Sigmoid colon (tissue), 6 donors: ENCODE measurements at regions not wholly inside any gene's neighbourhood (a gene's known extent, or its start where the extent isn't known, plus 50 kb on each side); places are given as distances from the start of the nearest gene placed in this dataset.

ENCODE experiments used
- DNase-seq: peaks from one replicate; pipeline ENCODE4 v3.0.0-alpha.2; 2019
- H3K27ac ChIP-seq, 4 donors: fragments of 200-600 bp; sonication (generic); one replicate each; pipeline ENCODE4 v1.5.1; 2016 to 2019; ENCODE audit warnings: mild to moderate bottlenecking in 1 of 4
- H3K27me3 ChIP-seq, 3 donors: fragments of 200-600 bp; sonication (generic); one replicate each; pipeline ENCODE4 v1.5.1; 2019; ENCODE audit warnings: mild to moderate bottlenecking in 1 of 3
- H3K36me3 ChIP-seq, 4 donors: fragments of 200-600 bp; sonication (generic); one replicate each; pipeline ENCODE4 v1.5.1; 2016 to 2019
- H3K4me1 ChIP-seq, 4 donors: fragments of 200-600 bp; sonication (generic); one replicate each; pipeline ENCODE4 v1.5.1; 2017 to 2019
- H3K4me3 ChIP-seq, 4 donors: fragments of 200-600 bp; sonication (generic); one replicate each; pipeline ENCODE4 v1.5.1; 2017 to 2019; ENCODE audit warnings: mild to moderate bottlenecking in 2 of 4, moderate library complexity in 1 of 4
- H3K9me3 ChIP-seq, 4 donors: fragments of 200-600 bp in 3 of 4; sonication (generic) in 3 of 4; one replicate each; pipeline versions ENCODE4 v1.5.1 to v1.6.1; 2013 to 2019
- EP300 ChIP-seq, 4 donors: sonication (generic); formaldehyde crosslinking; IDR thresholded peaks; one replicate each; pipeline ENCODE4 v1.6.1; 2017; ENCODE audit warnings: antibody characterized with exemption in 4 of 4
- POLR2A ChIP-seq, 2 donors: fragments of 450-650 bp; IDR thresholded peaks; one replicate each; pipeline ENCODE4 v1.6.1; 2016; ENCODE audit warnings: antibody characterized with exemption in 2 of 2, mild to moderate bottlenecking in 2 of 2, moderate library complexity in 2 of 2
- POLR2AphosphoS5 ChIP-seq, 4 donors: sonication (generic); formaldehyde crosslinking; IDR thresholded peaks; one replicate each; pipeline ENCODE4 v1.6.1; 2017; ENCODE audit warnings: antibody characterized with exemption in 4 of 4
- WGBS, 2 donors: extraction: QIAGEN DNeasy Blood & Tissue Kit; methylation state at CpG; one replicate each; pipeline ENCODE4 v1.1.7; 2013; 5-methylcytosine and 5-hydroxymethylcytosine counted together
- intact Hi-C: fragments of 100-400 bp; cut with DNase I; formaldehyde crosslinking; loops from one replicate; pipeline ENCODE4 v1.15.1; 2023
- TF ChIP-seq, protein P1 (sequence below), 4 experiments: fragments of 450-650 bp in 3 of 4; fragments of 200-600 bp in 1 of 4; IDR thresholded peaks; one replicate each; pipeline ENCODE4 v1.5.1; 2016 to 2019; ENCODE audit warnings: antibody characterized with exemption in 4 of 4, mild to moderate bottlenecking in 3 of 4, moderate library complexity in 2 of 4
- donor health status: healthy with polysubstance abuse.
- donor health status: healthy.

DNA sequence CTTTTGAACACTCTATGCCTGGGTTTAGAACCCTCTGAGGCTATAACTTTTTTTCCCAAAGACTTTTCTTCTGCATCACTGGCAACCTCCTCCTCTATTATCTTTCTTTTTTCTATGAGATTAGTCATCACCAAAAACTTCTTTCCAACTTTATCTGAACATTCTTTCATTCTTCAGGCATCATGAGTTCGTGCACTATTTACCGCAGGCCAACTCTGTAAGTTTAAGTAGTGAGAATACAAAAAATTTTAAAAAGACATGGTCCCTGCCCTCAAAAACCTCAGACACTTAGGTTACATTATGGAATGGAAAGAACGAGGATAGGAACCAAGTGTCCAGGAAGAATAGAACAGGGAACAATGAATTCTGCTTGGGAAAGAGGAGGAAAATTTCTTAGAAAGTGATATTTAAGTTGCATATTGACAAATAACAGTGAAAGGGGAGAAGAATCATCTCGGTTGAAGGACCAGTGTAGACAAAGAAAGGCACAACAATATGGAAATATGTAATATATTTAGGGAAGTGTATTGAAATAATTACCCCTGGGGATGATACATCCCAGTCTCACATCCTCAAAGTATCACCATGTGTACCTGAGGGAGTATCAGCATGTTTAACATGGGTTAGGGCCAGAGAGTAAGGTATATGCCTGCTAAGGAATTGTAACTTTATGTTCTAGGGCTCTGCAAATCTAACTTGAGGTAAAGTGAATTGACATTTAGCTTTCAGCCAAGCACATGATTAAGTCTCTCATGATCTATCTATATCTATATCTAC lies 196.5 kb upstream of the NREP start:
- intact Hi-C loops = no loop called here
- 80 to 84% methylated on average over 4 of the region's 4 CpGs for WGBS, 2 donors
- Histone ChIP-seq H3K27me3 (no peaks in the 10 kb centered on the region), H3K27ac (no peak overlapping the region), H3K36me3 (no peaks in the 10 kb centered on the region), H3K4me1 (peaks cover 0 to 10% (median 1%) of the 10 kb centered on the region in 4 donors), H3K4me3 (no peak overlapping the region), H3K9me3 (no peaks in the 10 kb centered on the region)
- no peak for DNase-seq
- TF ChIP-seq EP300 (IDR thresholded peaks at IDR 0.05) (no peak), POLR2AphosphoS5 (IDR thresholded peaks at IDR 0.05) (no peak), POLR2A (IDR thresholded peaks at IDR 0.05) (no peak)
- TF ChIP-seq, protein P1, sequence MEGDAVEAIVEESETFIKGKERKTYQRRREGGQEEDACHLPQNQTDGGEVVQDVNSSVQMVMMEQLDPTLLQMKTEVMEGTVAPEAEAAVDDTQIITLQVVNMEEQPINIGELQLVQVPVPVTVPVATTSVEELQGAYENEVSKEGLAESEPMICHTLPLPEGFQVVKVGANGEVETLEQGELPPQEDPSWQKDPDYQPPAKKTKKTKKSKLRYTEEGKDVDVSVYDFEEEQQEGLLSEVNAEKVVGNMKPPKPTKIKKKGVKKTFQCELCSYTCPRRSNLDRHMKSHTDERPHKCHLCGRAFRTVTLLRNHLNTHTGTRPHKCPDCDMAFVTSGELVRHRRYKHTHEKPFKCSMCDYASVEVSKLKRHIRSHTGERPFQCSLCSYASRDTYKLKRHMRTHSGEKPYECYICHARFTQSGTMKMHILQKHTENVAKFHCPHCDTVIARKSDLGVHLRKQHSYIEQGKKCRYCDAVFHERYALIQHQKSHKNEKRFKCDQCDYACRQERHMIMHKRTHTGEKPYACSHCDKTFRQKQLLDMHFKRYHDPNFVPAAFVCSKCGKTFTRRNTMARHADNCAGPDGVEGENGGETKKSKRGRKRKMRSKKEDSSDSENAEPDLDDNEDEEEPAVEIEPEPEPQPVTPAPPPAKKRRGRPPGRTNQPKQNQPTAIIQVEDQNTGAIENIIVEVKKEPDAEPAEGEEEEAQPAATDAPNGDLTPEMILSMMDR (IDR thresholded peaks at IDR 0.05) = no peak

DNA sequence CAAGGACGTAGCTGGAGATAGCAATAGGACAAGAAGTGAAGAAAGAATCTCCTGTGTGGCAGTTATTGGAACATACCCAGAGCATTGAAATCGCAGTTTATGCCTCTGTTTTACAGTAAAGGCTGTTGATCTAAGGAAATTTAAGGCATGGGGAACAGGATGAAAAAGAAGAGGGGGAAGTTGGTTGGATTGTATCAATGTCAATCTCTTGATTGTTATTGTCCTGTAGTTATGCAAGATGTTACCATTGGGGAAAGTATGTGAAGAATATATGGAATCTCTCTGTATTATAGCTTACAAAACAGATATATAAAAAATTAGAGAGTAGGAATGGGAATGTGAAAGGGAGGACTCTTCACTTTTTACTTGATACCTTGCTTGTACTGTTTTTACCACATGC lies 195.6 kb upstream of the NREP start:
- Histone ChIP-seq H3K9me3 (no peaks in the 10 kb centered on the region), H3K27ac (no peak overlapping the region), H3K36me3 (no peaks in the 10 kb centered on the region), H3K27me3 (no peaks in the 10 kb centered on the region), H3K4me3 (no peak overlapping the region), H3K4me1 (peaks cover 0 to 10% (median 1%) of the 10 kb centered on the region in 4 donors)
- intact Hi-C loops = no loop called here
- WGBS, 2 donors = 81 to 87% methylated on average over 2 of the region's 2 CpGs
- no peak for DNase-seq
- no peak for TF ChIP-seq POLR2AphosphoS5 (IDR thresholded peaks at IDR 0.05)
- TF ChIP-seq POLR2A (IDR thresholded peaks at IDR 0.05) = no peak

DNA sequence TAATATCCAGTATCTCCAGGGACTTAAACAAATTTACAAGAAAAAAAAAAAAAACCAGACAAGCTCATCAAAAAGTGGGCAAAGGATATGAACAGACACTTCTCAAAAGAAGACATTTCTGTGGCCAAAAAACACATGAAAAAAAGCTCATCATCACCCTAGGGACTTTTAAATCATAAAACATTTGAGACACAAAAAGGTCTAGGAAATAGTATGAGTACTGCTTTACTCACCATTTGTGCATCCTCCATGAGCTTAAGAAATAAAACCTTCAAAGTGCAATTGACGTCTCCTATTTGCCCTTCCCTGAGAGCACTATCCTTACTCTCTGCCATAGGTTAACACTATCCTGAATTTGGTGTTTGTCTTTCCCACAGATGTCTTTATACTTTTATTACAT lies 193.7 kb upstream of the NREP start:
- WGBS, 2 donors = 21 to 84% methylated on average over 1 of the region's 1 CpG
- Histone ChIP-seq H3K27me3 (no peaks in the 10 kb centered on the region), H3K27ac (no peak overlapping the region), H3K4me1 (peaks cover 0 to 10% (median 1%) of the 10 kb centered on the region in 4 donors), H3K9me3 (no peaks in the 10 kb centered on the region), H3K4me3 (no peak overlapping the region), H3K36me3 (no peaks in the 10 kb centered on the region)
- intact Hi-C loops = no loop called here
- DNase-seq = no peak
- TF ChIP-seq EP300 (IDR thresholded peaks at IDR 0.05) = no peak
- TF ChIP-seq, protein P1 (IDR thresholded peaks at IDR 0.05) = no peak

DNA sequence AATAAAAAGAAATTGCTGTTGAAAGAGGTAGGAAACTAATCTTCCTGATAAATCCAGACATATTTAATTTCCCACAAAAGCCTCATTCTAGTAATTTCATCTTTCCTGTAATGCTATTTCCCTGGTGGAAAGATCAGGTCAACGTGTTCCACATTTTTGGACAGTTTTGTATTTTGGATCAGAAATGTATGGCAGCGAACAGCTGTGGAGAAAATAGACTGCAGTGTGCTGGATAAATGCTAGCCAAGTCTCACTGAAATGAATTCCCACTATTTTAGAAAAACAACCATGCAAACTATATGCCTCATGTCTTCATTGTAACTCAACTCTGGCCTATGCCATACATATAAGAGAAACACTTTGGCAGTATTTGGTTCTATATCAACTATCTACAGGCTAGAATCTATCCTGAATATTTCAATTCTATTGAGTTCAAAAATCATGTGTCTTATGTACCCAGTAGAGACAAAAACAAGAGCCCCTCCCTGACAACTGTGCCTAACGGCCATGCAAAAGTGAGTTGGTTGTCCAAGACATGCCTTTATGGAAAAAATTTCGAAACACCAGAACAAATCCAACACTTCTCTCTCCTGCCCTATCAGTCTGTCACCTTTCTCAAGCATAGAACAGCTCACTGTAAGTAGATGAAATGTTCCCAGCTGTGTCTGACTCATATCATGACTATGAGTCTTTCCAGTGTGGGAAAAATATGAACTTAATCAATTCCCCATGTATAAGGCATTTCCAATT lies 191.3 kb upstream of the NREP start:
- intact Hi-C loops = no loop called here
- no peak overlapping the region for H3K4me3 ChIP-seq
- no peak for TF ChIP-seq POLR2AphosphoS5 (IDR thresholded peaks at IDR 0.05)
- TF ChIP-seq, protein P1 (IDR thresholded peaks at IDR 0.05) = no peak
- H3K36me3 ChIP-seq = no peaks in the 10 kb centered on the region
- no peaks in the 10 kb centered on the region for H3K27me3 ChIP-seq
- WGBS, 2 donors = 59 to 77% methylated on average over 4 of the region's 4 CpGs
- no peak for DNase-seq
- no peak overlapping the region for H3K27ac ChIP-seq
- H3K4me1 ChIP-seq = no peaks in the 10 kb centered on the region
- no peaks in the 10 kb centered on the region for H3K9me3 ChIP-seq

DNA sequence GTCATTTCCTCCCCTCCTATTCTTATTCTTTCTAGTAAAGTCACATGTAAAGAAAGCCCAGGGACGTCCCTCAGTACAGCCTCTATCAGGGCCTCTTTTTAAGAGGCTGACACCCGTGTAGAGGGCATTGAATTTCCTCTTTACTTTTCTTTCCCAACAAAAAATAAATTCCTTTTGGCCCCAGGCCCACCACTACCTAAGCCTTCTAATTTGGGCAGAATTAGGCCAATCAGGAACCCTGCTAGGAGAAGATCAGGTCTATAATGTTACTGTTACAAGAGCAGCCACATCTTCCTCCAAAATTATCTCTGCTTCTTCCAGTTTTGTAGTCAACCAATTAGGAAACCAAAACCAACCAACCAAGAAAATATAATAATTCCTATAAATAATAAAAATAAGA lies 189.6 kb upstream of the NREP start:
- H3K27me3 ChIP-seq = no peaks in the 10 kb centered on the region
- peaks cover 0 to 5% (median 2%) of the 10 kb centered on the region in 4 donors for H3K4me1 ChIP-seq
- intact Hi-C loops = no loop called here
- H3K36me3 ChIP-seq = no peaks in the 10 kb centered on the region
- no peaks in the 10 kb centered on the region for H3K9me3 ChIP-seq
- no peak for DNase-seq
- TF ChIP-seq, protein P1 (IDR thresholded peaks at IDR 0.05) = no peak
- TF ChIP-seq EP300 (IDR thresholded peaks at IDR 0.05) (no peak), POLR2AphosphoS5 (IDR thresholded peaks at IDR 0.05) (no peak)
- no peak overlapping the region for H3K4me3 ChIP-seq
- no peak overlapping the region for H3K27ac ChIP-seq
- WGBS, 2 donors = 43 to 72% methylated on average over 2 of the region's 2 CpGs
